ENCODE measurements at regions not wholly inside any gene's neighbourhood (a gene's known extent, or its start where the extent isn't known, plus 50 kb on each side); places are given as distances from the start of the nearest gene placed in this dataset.

- TF ChIP-seq CTCF (IDR thresholded peaks at IDR 0.05) = no peak
- no peak for TF ChIP-seq EP300 (IDR thresholded peaks at IDR 0.05)
Observed at GRCh38 chr1:60692031-60692430, 390.3 kb upstream of the NFIA start.

All from suprapubic skin (tissue), 3 donors.